GM23248 (cell line): ENCODE measurements at regions not wholly inside any gene's neighbourhood (a gene's known extent, or its start where the extent isn't known, plus 50 kb on each side); places are given as distances from the start of the nearest gene placed in this dataset.

ENCODE experiments used
- DNase-seq: peaks from one replicate; pipeline ENCODE4 v3.0.0-alpha.2; 2015
- H2AFZ ChIP-seq: fragments of 200-600 bp; sonication (generic); 2 replicates; pipeline ENCODE4 v1.6.1; 2016; ENCODE audit warnings: antibody characterized with exemption
- H3F3A ChIP-seq: fragments of 200-600 bp; sonication (generic); 2 replicates; pipeline ENCODE4 v1.6.1; 2016; ENCODE audit warnings: mild to moderate bottlenecking, antibody characterized with exemption, mixed run types; ENCODE audit not compliant: insufficient read depth
- H3K27ac ChIP-seq: fragments of 200-600 bp; sonication (generic); 2 replicates; pipeline ENCODE4 v1.5.1; 2016; ENCODE audit warnings: mild to moderate bottlenecking
- H3K27me3 ChIP-seq: fragments of 200-600 bp; sonication (generic); replicated peaks from 2 replicates; pipeline ENCODE4 v1.6.1; 2016; ENCODE audit warnings: mild to moderate bottlenecking; ENCODE audit not compliant: insufficient read depth
- H3K36me3 ChIP-seq: fragments of 200-600 bp; sonication (generic); 2 replicates; pipeline ENCODE4 v1.6.1; 2016; ENCODE audit warnings: low read depth, mild to moderate bottlenecking
- H3K4me1 ChIP-seq: fragments of 200-600 bp; sonication (generic); 2 replicates; pipeline ENCODE4 v1.6.1; 2016; ENCODE audit warnings: mild to moderate bottlenecking; ENCODE audit not compliant: insufficient read depth
- H3K4me2 ChIP-seq: fragments of 200-600 bp; sonication (generic); one replicate; pipeline ENCODE4 v1.6.1; 2016; ENCODE audit warnings: mild to moderate bottlenecking; ENCODE audit not compliant: unreplicated experiment
- H3K4me3 ChIP-seq: fragments of 200-600 bp; sonication (generic); 2 replicates; pipeline ENCODE4 v1.5.1; 2016; ENCODE audit warnings: mild to moderate bottlenecking
- H3K79me2 ChIP-seq: fragments of 200-600 bp; sonication (generic); 2 replicates; pipeline ENCODE4 v1.6.1; 2016; ENCODE audit warnings: mild to moderate bottlenecking; ENCODE audit not compliant: insufficient read depth
- H3K9ac ChIP-seq: fragments of 200-600 bp; sonication (generic); 2 replicates; pipeline ENCODE4 v1.6.1; 2016; ENCODE audit warnings: mild to moderate bottlenecking
- H3K9me2 ChIP-seq: fragments of 200-600 bp; sonication (generic); 2 replicates; pipeline ENCODE4 v1.6.1; 2016; ENCODE audit warnings: mixed run types, mild to moderate bottlenecking, moderate library complexity; ENCODE audit not compliant: insufficient read depth
- H3K9me3 ChIP-seq: fragments of 200-600 bp; sonication (generic); one replicate; pipeline ENCODE4 v1.6.1; 2017; ENCODE audit warnings: low read depth
- H4K20me1 ChIP-seq: fragments of 200-600 bp; sonication (generic); 2 replicates; pipeline ENCODE4 v1.6.0; 2016; ENCODE audit not compliant: insufficient read depth
- EZH2 ChIP-seq: fragments of 200-600 bp; sonication (generic); IDR thresholded peaks from 2 replicates; pipeline ENCODE4 v1.6.1; 2018; ENCODE audit warnings: antibody characterized with exemption, mild to moderate bottlenecking; ENCODE audit not compliant: insufficient read depth, poor library complexity, severe bottlenecking
- EZH2phosphoT487 ChIP-seq: fragments of 200-600 bp; sonication (generic); IDR thresholded peaks from 2 replicates; pipeline ENCODE4 v1.6.1; 2018; ENCODE audit warnings: antibody characterized with exemption, moderate library complexity, mild to moderate bottlenecking, low read depth; ENCODE audit not compliant: insufficient read depth
- WGBS, 2 experiments: methylation state at CpG; one replicate each; pipeline ENCODE4 v1.1.6; 2015 to 2017; ENCODE audit warnings: low lambda C conversion rate in 2 of 2, low coverage in 1 of 2; ENCODE audit errors: missing lambda C conversion rate in 2 of 2; 5-methylcytosine and 5-hydroxymethylcytosine counted together
- in situ Hi-C: fragments of 300-500 bp; cut with MboI; formaldehyde crosslinking; loops from 2 replicates; pipeline ENCODE4 v1.15.0; 2020

GRCh38 chr2:136517716-136518115, 247.6 kb upstream of the THSD7B start:
- Histone ChIP-seq H3K9ac (no peak overlapping the region), H3K4me2 (no peak overlapping the region), H3F3A (no peaks in the 10 kb centered on the region), H3K9me2 (no peaks in the 10 kb centered on the region), H2AFZ (no peak overlapping the region), H4K20me1 (no peaks in the 10 kb centered on the region; the same call in 1 of the 2 replicates), H3K4me3 (no peak overlapping the region), H3K79me2 (no peaks in the 10 kb centered on the region), H3K36me3 (no peaks in the 10 kb centered on the region), H3K27me3 (no peaks in the 10 kb centered on the region), H3K4me1 (no peaks in the 10 kb centered on the region), H3K27ac (no peak overlapping the region), H3K9me3 (no peaks in the 10 kb centered on the region)
- TF ChIP-seq EZH2phosphoT487, result no peak
- TF ChIP-seq EZH2, result no peak
- no peak for DNase-seq
- WGBS, 2 experiments, result 0% methylated on average over 2 of the region's 2 CpGs
- in situ Hi-C loops, result no loop called here

GRCh38 chr2:136510244-136510643, 255.1 kb upstream of the THSD7B start:
- Histone ChIP-seq H3F3A (no peaks in the 10 kb centered on the region), H3K79me2 (no peaks in the 10 kb centered on the region), H3K4me1 (no peaks in the 10 kb centered on the region), H3K4me3 (no peak overlapping the region), H3K9me2 (no peaks in the 10 kb centered on the region), H3K27me3 (no peaks in the 10 kb centered on the region), H3K27ac (no peak overlapping the region), H3K9me3 (no peaks in the 10 kb centered on the region), H3K9ac (no peak overlapping the region), H3K36me3 (no peaks in the 10 kb centered on the region), H3K4me2 (no peak overlapping the region), H2AFZ (no peak overlapping the region), H4K20me1 (no peaks in the 10 kb centered on the region; the same call in 1 of the 2 replicates)
- in situ Hi-C loops, result no loop called here
- TF ChIP-seq EZH2phosphoT487, result no peak
- TF ChIP-seq EZH2, result no peak
- DNase-seq, result no peak

GRCh38 chr2:136505462-136505861, 259.9 kb upstream of the THSD7B start:
- Histone ChIP-seq H3K36me3 (no peaks in the 10 kb centered on the region), H3K9me2 (no peaks in the 10 kb centered on the region), H3K4me2 (no peak overlapping the region), H3K9ac (no peak overlapping the region), H3K27ac (no peak overlapping the region), H2AFZ (no peak overlapping the region), H3K4me1 (no peaks in the 10 kb centered on the region), H3K4me3 (no peak overlapping the region), H3K27me3 (no peaks in the 10 kb centered on the region), H4K20me1 (no peaks in the 10 kb centered on the region), H3K79me2 (no peaks in the 10 kb centered on the region), H3F3A (no peaks in the 10 kb centered on the region), H3K9me3 (no peaks in the 10 kb centered on the region)
- DNase-seq, result no peak
- in situ Hi-C loops, result no loop called here
- 5 to 9% methylated on average over 3 of the region's 3 CpGs for WGBS, 2 experiments
- TF ChIP-seq EZH2phosphoT487 (no peak), EZH2 (no peak)

GRCh38 chr2:136502660-136503059, 262.7 kb upstream of the THSD7B start:
- H2AFZ ChIP-seq, result no peak overlapping the region
- no peaks in the 10 kb centered on the region for H4K20me1 ChIP-seq
- H3K4me1 ChIP-seq, result no peaks in the 10 kb centered on the region
- H3K27me3 ChIP-seq, result no peaks in the 10 kb centered on the region
- H3K36me3 ChIP-seq, result no peaks in the 10 kb centered on the region
- H3K27ac ChIP-seq, result no peak overlapping the region
- H3K9me3 ChIP-seq, result no peaks in the 10 kb centered on the region
- no peaks in the 10 kb centered on the region for H3F3A ChIP-seq
- no peak overlapping the region for H3K4me2 ChIP-seq
- in situ Hi-C loops, result no loop called here
- TF ChIP-seq EZH2 (no peak), EZH2phosphoT487 (no peak)
- H3K9me2 ChIP-seq, result no peaks in the 10 kb centered on the region
- H3K79me2 ChIP-seq, result no peaks in the 10 kb centered on the region
- H3K9ac ChIP-seq, result no peak overlapping the region
- DNase-seq, result no peak
- H3K4me3 ChIP-seq, result no peak overlapping the region

- no peak for DNase-seq
- Histone ChIP-seq H3K36me3 (no peaks in the 10 kb centered on the region), H3K79me2 (no peaks in the 10 kb centered on the region), H3K9me3 (no peaks in the 10 kb centered on the region), H3K4me3 (no peak overlapping the region), H3K27ac (no peak overlapping the region), H3K4me2 (no peak overlapping the region), H4K20me1 (no peaks in the 10 kb centered on the region), H2AFZ (no peak overlapping the region), H3K9me2 (no peaks in the 10 kb centered on the region), H3K27me3 (no peaks in the 10 kb centered on the region), H3K9ac (no peak overlapping the region), H3K4me1 (no peaks in the 10 kb centered on the region), H3F3A (no peaks in the 10 kb centered on the region)
- in situ Hi-C loops, result no loop called here
- 23 to 32% methylated on average over 3 of the region's 3 CpGs for WGBS, 2 experiments
- TF ChIP-seq EZH2phosphoT487 (no peak), EZH2 (no peak)
Measured at GRCh38 chr2:136497709-136498108, 267.6 kb upstream of the THSD7B start.
